ENCODE measurements at regions not wholly inside any gene's neighbourhood (a gene's known extent, or its start where the extent isn't known, plus 50 kb on each side); places are given as distances from the start of the nearest gene placed in this dataset.

DNA sequence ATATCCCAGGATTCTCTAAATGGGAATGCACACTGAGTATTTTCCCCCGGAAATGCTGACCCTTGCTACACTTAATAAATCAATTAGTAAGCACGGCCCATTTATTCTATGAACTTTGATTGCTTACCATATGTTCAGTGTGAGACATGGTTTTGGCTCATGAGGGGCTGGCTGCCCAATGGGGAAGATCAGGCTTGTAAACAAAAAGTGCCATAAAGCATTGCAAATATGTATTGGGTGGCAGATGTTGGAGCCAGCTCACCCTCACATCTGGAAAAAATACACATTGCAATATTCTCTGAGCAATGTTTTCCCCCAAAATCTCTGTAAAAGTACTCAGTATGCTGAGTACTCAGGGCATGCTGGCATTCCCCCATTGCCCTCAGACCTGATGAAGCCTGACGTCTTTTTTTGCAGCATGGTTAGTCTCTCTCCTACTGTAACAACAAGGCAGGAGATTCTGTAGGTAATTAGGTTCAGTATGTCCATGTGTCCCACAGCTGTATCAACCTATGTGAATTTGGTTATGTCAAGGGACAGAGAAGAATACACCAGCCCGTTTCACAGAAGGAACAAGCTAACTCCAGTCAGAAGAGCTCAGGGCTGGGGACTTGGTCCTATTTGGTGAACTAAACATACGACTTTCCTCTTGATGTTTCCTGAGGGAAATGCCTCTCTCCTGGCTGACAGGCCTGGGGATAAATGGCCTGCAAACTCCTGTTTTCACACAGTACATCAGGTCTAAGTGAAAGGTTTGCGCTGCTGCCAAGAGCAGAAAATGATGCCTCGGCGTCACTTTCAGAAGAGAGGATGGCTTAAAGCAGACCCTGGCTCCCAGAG is 202.4 kb downstream of the INSIG2 start:
- WGBS (ENCODE audit: insufficient coverage, insufficient read length) = no CpG with 5 or more reads among the region's 8 CpGs
- Histone ChIP-seq H3K27me3 (ENCODE audit: control insufficient read depth, insufficient read depth, low read length) (no peaks in the 10 kb centered on the region), H3K9me3 (ENCODE audit: control insufficient read depth, insufficient read depth, low read length) (no peaks in the 10 kb centered on the region), H3K4me3 (ENCODE audit: low read length) (no peak overlapping the region), H3K27ac (ENCODE audit: low read length) (no peak overlapping the region), H3K36me3 (ENCODE audit: control insufficient read depth, insufficient read depth, low read length) (no peaks in the 10 kb centered on the region), H3K4me1 (ENCODE audit: control insufficient read depth, insufficient read depth, low read length) (no peaks in the 10 kb centered on the region)
- no peak for DNase-seq (ENCODE audit: low read depth, low spot score)

GRCh38 chr2:118279005-118279404 is 190.7 kb downstream of the INSIG2 start:
- Histone ChIP-seq H3K9me3 (ENCODE audit: control insufficient read depth, insufficient read depth, low read length) (no peaks in the 10 kb centered on the region), H3K4me3 (ENCODE audit: low read length) (no peak overlapping the region), H3K27me3 (ENCODE audit: control insufficient read depth, insufficient read depth, low read length) (0 out of 2 replicates have a peak, but pooled peaks cover under 1% of the 10 kb centered on the region), H3K36me3 (ENCODE audit: control insufficient read depth, insufficient read depth, low read length) (no peaks in the 10 kb centered on the region), H3K4me1 (ENCODE audit: control insufficient read depth, insufficient read depth, low read length) (peaks cover 1% of the 10 kb centered on the region; the same call in 1 of the 2 replicates), H3K27ac (ENCODE audit: low read length) (no peak overlapping the region)
- no CpG with 5 or more reads among the region's 3 CpGs for WGBS (ENCODE audit: insufficient coverage, insufficient read length)
- DNase-seq (ENCODE audit: low read depth, low spot score) = no peak

GRCh38 chr2:118278046-118278445 is 189.8 kb downstream of the INSIG2 start:
- H3K9me3 ChIP-seq (ENCODE audit: control insufficient read depth, insufficient read depth, low read length) = no peaks in the 10 kb centered on the region
- whole genome bisulfite sequencing (ENCODE audit: insufficient coverage, insufficient read length) = no CpG with 5 or more reads among the region's 5 CpGs
- no peaks in the 10 kb centered on the region for H3K36me3 ChIP-seq (ENCODE audit: control insufficient read depth, insufficient read depth, low read length)
- no peak overlapping the region for H3K4me3 ChIP-seq (ENCODE audit: low read length)
- H3K4me1 ChIP-seq (ENCODE audit: control insufficient read depth, insufficient read depth, low read length) = peaks cover 1% of the 10 kb centered on the region; the same call in 1 of the 2 replicates
- H3K27ac ChIP-seq (ENCODE audit: low read length) = no peak overlapping the region
- no peaks in the 10 kb centered on the region for H3K27me3 ChIP-seq (ENCODE audit: control insufficient read depth, insufficient read depth, low read length)
- no peak for DNase-seq (ENCODE audit: low read depth, low spot score)

DNA sequence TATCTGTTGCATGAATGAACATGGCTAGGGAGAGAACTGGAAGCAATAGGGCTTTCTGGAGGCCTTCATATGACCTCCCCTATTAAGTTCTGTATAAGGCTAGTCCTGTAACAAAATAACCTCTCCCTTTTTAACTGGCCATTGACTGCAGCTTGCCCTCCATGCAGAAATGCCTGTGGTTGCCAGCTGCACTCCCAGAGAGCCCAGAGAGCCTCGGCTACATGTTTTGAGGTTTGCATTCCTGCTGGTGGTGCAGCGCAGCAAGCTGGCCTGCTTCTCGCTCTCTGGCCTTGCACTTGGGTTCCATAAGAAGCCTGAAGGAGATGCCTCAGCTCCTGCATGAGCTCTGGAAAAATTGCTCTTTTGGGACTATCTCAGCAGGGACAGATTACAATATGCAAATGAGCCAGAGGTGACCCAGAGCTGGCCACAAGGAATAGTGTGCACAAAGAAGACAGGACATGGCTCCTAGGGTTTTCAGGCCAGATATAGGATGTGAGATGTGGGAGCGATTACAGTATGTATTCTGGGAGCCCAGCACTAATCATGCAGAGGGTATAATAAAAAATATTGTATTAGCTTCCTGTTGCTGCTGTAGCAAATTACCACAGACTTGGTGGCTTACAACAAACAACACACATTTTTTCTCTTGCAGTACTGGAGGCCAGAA is 186.7 kb downstream of the INSIG2 start:
- no CpG with 5 or more reads among the region's 4 CpGs for WGBS (ENCODE audit: insufficient coverage, insufficient read length)
- Histone ChIP-seq H3K27ac (ENCODE audit: low read length) (no peak overlapping the region), H3K27me3 (ENCODE audit: control insufficient read depth, insufficient read depth, low read length) (no peaks in the 10 kb centered on the region), H3K9me3 (ENCODE audit: control insufficient read depth, insufficient read depth, low read length) (no peaks in the 10 kb centered on the region), H3K4me1 (ENCODE audit: control insufficient read depth, insufficient read depth, low read length) (no peaks in the 10 kb centered on the region), H3K36me3 (ENCODE audit: control insufficient read depth, insufficient read depth, low read length) (no peaks in the 10 kb centered on the region), H3K4me3 (ENCODE audit: low read length) (no peak overlapping the region)
- no peak for DNase-seq (ENCODE audit: low read depth, low spot score)

- H3K27me3 ChIP-seq (ENCODE audit: control insufficient read depth, insufficient read depth, low read length) = no peaks in the 10 kb centered on the region
- no peaks in the 10 kb centered on the region for H3K36me3 ChIP-seq (ENCODE audit: control insufficient read depth, insufficient read depth, low read length)
- no CpG with 5 or more reads among the region's 5 CpGs for WGBS (ENCODE audit: insufficient coverage, insufficient read length)
Observed at GRCh38 chr2:118272391-118272790, 184.1 kb downstream of the INSIG2 start.

DNA sequence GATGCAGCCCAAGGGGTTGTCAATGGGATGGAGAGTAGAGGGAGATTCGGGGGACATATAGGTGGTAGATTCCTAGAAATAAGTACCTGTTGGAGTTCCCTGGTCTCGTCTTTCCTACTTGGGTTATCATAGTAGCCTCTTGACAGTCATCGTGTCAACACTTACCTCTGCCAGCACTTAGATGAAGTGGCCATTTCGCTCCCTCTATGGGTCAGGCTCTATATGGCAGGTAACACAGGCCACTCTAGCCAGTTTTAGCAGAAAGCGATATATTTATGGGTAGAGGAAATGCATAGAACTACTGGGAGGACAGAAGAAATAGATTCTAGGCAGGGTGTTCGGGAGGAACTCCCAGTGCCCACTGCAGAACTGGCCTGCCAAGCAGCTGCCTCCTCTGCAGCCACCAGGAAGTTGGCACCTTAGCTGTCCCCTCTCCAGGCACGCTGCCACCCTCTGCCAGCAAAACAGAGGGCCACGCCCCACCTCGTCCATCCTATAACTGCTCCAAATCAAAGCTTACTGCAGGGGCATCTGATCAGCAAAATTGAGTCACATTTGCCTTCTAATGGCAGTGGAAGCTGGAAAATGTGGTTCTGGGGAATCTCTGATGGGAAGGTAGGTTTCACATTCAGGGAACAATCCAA is 181.3 kb downstream of the INSIG2 start:
- Histone ChIP-seq H3K27me3 (ENCODE audit: control insufficient read depth, insufficient read depth, low read length) (no peaks in the 10 kb centered on the region), H3K36me3 (ENCODE audit: control insufficient read depth, insufficient read depth, low read length) (no peaks in the 10 kb centered on the region), H3K9me3 (ENCODE audit: control insufficient read depth, insufficient read depth, low read length) (no peaks in the 10 kb centered on the region), H3K27ac (ENCODE audit: low read length) (no peak overlapping the region), H3K4me1 (ENCODE audit: control insufficient read depth, insufficient read depth, low read length) (no peaks in the 10 kb centered on the region), H3K4me3 (ENCODE audit: low read length) (no peak overlapping the region)
- no CpG with 5 or more reads among the region's 9 CpGs for WGBS (ENCODE audit: insufficient coverage, insufficient read length)
- DNase-seq (ENCODE audit: low read depth, low spot score) = no peak

More at GRCh38 chr2:118272391-118272790, 184.1 kb downstream of the INSIG2 start:
- no peaks in the 10 kb centered on the region for H3K9me3 ChIP-seq (ENCODE audit: control insufficient read depth, insufficient read depth, low read length)
- no peak overlapping the region for H3K27ac ChIP-seq (ENCODE audit: low read length)
- H3K4me3 ChIP-seq (ENCODE audit: low read length) = no peak overlapping the region
- DNase-seq (ENCODE audit: low read depth, low spot score) = no peak
- H3K4me1 ChIP-seq (ENCODE audit: control insufficient read depth, insufficient read depth, low read length) = no peaks in the 10 kb centered on the region

- no peaks in the 10 kb centered on the region for H3K9me3 ChIP-seq (ENCODE audit: control insufficient read depth, insufficient read depth, low read length)
- no peaks in the 10 kb centered on the region for H3K4me1 ChIP-seq (ENCODE audit: control insufficient read depth, insufficient read depth, low read length)
- no peak overlapping the region for H3K27ac ChIP-seq (ENCODE audit: low read length)
- no CpG with 5 or more reads among the region's 5 CpGs for WGBS (ENCODE audit: insufficient coverage, insufficient read length)
- DNase-seq (ENCODE audit: low read depth, low spot score) = no peak
- H3K27me3 ChIP-seq (ENCODE audit: control insufficient read depth, insufficient read depth, low read length) = no peaks in the 10 kb centered on the region
- H3K36me3 ChIP-seq (ENCODE audit: control insufficient read depth, insufficient read depth, low read length) = no peaks in the 10 kb centered on the region
- no peak overlapping the region for H3K4me3 ChIP-seq (ENCODE audit: low read length)
Observed at GRCh38 chr2:118268268-118268667, 180.0 kb downstream of the INSIG2 start.

GRCh38 chr2:118265873-118266455 is 177.7 kb downstream of the INSIG2 start:
- no peak overlapping the region for H3K27ac ChIP-seq (ENCODE audit: low read length)
- WGBS (ENCODE audit: insufficient coverage, insufficient read length) = no CpG with 5 or more reads among the region's 3 CpGs
- no peak overlapping the region for H3K4me3 ChIP-seq (ENCODE audit: low read length)
- H3K27me3 ChIP-seq (ENCODE audit: control insufficient read depth, insufficient read depth, low read length) = no peaks in the 10 kb centered on the region
- DNase-seq (ENCODE audit: low read depth, low spot score) = no peak
- no peaks in the 10 kb centered on the region for H3K9me3 ChIP-seq (ENCODE audit: control insufficient read depth, insufficient read depth, low read length)
- no peaks in the 10 kb centered on the region for H3K4me1 ChIP-seq (ENCODE audit: control insufficient read depth, insufficient read depth, low read length)
- no peaks in the 10 kb centered on the region for H3K36me3 ChIP-seq (ENCODE audit: control insufficient read depth, insufficient read depth, low read length)

- H3K27ac ChIP-seq (ENCODE audit: low read length) = no peak overlapping the region
- no peaks in the 10 kb centered on the region for H3K36me3 ChIP-seq (ENCODE audit: control insufficient read depth, insufficient read depth, low read length)
- no CpG with 5 or more reads among the region's 7 CpGs for WGBS (ENCODE audit: insufficient coverage, insufficient read length)
- no peak overlapping the region for H3K4me3 ChIP-seq (ENCODE audit: low read length)
- H3K4me1 ChIP-seq (ENCODE audit: control insufficient read depth, insufficient read depth, low read length) = no peaks in the 10 kb centered on the region
- no peak for DNase-seq (ENCODE audit: low read depth, low spot score)
- no peaks in the 10 kb centered on the region for H3K9me3 ChIP-seq (ENCODE audit: control insufficient read depth, insufficient read depth, low read length)
- no peaks in the 10 kb centered on the region for H3K27me3 ChIP-seq (ENCODE audit: control insufficient read depth, insufficient read depth, low read length)
Observed at GRCh38 chr2:118264232-118264990, 176.1 kb downstream of the INSIG2 start.

DNA sequence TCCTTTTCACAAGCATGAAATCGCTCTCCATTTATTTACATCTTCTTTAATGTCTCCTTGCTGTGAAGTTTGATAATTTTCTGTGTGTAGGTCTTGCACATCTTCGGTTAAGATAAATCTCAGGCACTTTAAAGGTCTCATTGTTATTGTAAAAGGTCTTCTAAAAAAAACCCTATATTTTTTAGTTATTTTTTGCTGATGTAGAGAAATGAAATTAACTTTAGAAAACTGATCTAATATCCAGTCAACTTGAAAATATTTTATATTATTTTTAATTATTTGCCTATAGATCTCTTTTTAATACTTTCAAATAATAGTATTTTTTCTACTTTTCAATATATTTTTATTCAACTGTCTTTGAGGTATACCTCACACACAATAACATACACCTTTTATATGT is 169.4 kb downstream of the INSIG2 start:
- WGBS (ENCODE audit: insufficient coverage, insufficient read length) = no CpG with 5 or more reads among the region's 2 CpGs
- no peaks in the 10 kb centered on the region for H3K9me3 ChIP-seq (ENCODE audit: control insufficient read depth, insufficient read depth, low read length)
- H3K36me3 ChIP-seq (ENCODE audit: control insufficient read depth, insufficient read depth, low read length) = no peaks in the 10 kb centered on the region
- H3K4me1 ChIP-seq (ENCODE audit: control insufficient read depth, insufficient read depth, low read length) = peaks cover 9% of the 10 kb centered on the region
- DNase-seq (ENCODE audit: low read depth, low spot score) = no peak
- H3K27me3 ChIP-seq (ENCODE audit: control insufficient read depth, insufficient read depth, low read length) = no peaks in the 10 kb centered on the region
- H3K4me3 ChIP-seq (ENCODE audit: low read length) = no peak overlapping the region
- H3K27ac ChIP-seq (ENCODE audit: low read length) = no peak overlapping the region
